ENCODE measurements at regions not wholly inside any gene's neighbourhood (a gene's known extent, or its start where the extent isn't known, plus 50 kb on each side); places are given as distances from the start of the nearest gene placed in this dataset.

GRCh38 chr6:15734118-15734897, 71.5 kb upstream of the DTNBP1 start:
- DNase-seq (ENCODE audit: low spot score) = no peak

GRCh38 chr6:15730922-15731321, 68.1 kb upstream of the DTNBP1 start:
- no peak for DNase-seq (ENCODE audit: low spot score)

DNA sequence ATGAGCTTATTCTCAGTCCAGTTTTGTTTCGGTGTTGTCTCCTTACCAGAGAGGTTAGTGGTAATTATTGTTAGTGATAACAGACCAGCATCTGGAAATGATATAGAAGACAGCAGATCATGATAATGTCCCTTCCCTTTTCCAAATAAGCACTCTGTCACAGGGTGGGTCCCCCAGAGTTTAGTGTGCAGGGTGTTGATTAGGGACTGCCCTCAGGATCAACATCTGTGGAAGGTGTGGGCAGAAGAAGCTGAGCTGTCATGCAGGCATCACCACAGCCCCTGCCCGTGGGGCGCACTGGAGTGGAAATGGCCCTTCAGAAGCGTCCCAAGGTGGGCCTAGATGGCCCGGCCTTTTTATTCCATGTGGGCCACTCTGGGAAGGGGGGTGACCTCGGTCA, 67.6 kb upstream of the DTNBP1 start:
- no peak for DNase-seq (ENCODE audit: low spot score)

GRCh38 chr6:15722731-15723130, 59.9 kb upstream of the DTNBP1 start:
- no peak for DNase-seq (ENCODE audit: low spot score)

DNA sequence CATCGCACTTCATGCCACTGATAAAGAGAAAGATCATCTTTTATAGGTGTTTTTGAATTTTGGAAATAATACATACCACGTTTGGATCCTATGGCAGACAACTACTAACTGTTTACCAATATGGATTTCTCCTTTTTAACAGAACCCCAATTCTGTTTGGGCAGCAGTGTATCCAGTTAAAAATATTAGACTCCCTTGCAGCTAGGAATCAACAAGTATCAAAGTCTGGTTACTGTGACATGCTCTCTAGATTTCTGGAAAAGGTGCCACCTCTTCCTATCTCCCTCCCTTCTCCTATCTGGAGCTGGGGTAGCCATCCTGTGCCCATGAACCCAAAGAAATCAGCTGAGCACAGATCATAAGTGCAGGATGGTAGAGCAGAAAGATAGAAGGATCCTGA, 54.1 kb upstream of the DTNBP1 start:
- DNase-seq (ENCODE audit: low spot score) = no peak

DNA sequence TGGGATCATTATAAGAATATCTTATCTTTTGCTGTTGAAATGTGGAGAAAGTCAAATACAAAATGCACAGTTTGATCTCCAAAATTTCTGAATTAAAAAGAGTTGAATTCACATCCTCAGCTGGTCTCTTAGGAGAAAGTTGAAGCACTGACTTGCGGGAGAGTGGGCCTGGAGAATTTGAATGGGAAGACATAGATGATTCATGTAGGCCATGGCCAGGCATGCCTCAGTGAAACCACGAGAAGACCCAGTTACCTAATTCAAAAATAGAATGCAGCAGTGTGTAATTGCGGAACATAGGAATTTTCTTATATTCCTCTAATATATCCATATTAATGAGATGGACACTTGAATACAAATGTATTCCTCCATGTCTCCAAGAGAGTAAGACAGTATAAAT, 53.0 kb upstream of the DTNBP1 start:
- DNase-seq (ENCODE audit: low spot score) = no peak

DNA sequence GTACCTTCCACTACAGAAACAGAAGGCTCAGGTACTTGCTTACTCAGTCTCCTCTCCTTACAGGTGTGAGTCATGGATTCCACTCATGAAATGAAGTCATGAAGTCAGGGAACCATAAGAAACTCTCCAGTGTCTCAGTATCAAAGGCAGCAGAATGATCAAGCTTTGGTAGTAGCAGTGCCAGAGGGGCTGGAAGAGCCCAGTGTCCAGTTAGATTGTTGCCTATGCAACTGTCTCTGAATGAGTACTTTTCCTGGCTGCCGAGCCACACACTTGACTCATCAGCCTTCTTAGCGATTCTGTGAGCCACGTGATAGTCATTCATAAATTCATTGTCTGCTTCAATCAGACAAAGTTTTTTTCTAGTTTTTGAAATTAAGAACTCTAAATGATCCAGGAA, 52.2 kb upstream of the DTNBP1 start:
- no peak for DNase-seq (ENCODE audit: low spot score)

GRCh38 chr6:15714658-15715057, 51.8 kb upstream of the DTNBP1 start:
- DNase-seq (ENCODE audit: low spot score) = no peak

GRCh38 chr6:15713325-15713724, 50.5 kb upstream of the DTNBP1 start:
- no peak for DNase-seq (ENCODE audit: low spot score)

- no peak for DNase-seq (ENCODE audit: low spot score)
These were observed 50.0 kb upstream of the DTNBP1 start for GRCh38 chr6:15712797-15713196.

All from Ammon's horn (tissue), 1 donor.